Kidney (tissue), 13 donors: ENCODE measurements at regions not wholly inside any gene's neighbourhood (a gene's known extent, or its start where the extent isn't known, plus 50 kb on each side); places are given as distances from the start of the nearest gene placed in this dataset.

Experiments used
- DNase-seq, 5 donors: peaks; one replicate each; pipeline ENCODE4 v3.0.0-alpha.2; 2013 to 2020
- FAIRE-seq: peaks from 2 replicates; lab custom pipeline; 2012; peaks lifted over from hg19 to GRCh38; lab: Jason Lieb, UNC
- H3K27ac ChIP-seq, 2 donors: one replicate each; pipeline ENCODE4 v1.7.0; 2013; ENCODE audit warnings: low read depth in 2 of 2, low read length in 2 of 2, inconsistent platforms in 1 of 2
- H3K27me3 ChIP-seq: one replicate; pipeline ENCODE4 v1.7.1; 2013; ENCODE audit warnings: low read length, inconsistent platforms; ENCODE audit not compliant: control insufficient read depth, insufficient read depth
- H3K36me3 ChIP-seq, 3 donors: one replicate each; pipeline versions ENCODE4 v1.7.0 to v1.7.1; 2013; ENCODE audit warnings: low read length in 3 of 3, control low read depth in 1 of 3, inconsistent platforms in 1 of 3; ENCODE audit not compliant: insufficient read depth in 3 of 3, control insufficient read depth in 2 of 3
- H3K4me1 ChIP-seq, 3 donors: one replicate each; pipeline versions ENCODE4 v1.7.0 to v1.7.1; 2013; ENCODE audit warnings: low read length in 3 of 3, inconsistent platforms in 1 of 3, low read depth in 1 of 3; ENCODE audit not compliant: control insufficient read depth in 2 of 3, insufficient read depth in 2 of 3
- H3K4me3 ChIP-seq, 3 donors: one replicate each; pipeline versions ENCODE4 v1.7.0 to v1.8.1; 2013; ENCODE audit warnings: low read length in 3 of 3, control low read depth in 1 of 3, inconsistent platforms in 1 of 3
- H3K9ac ChIP-seq, 3 donors: one replicate each; pipeline versions ENCODE4 v1.7.0 to v1.7.1; 2013; ENCODE audit warnings: low read length in 3 of 3, control low read depth in 1 of 3, inconsistent platforms in 1 of 3
- H3K9me3 ChIP-seq, 3 donors: one replicate each; pipeline versions ENCODE4 v1.7.0 to v1.7.1; 2013; ENCODE audit warnings: low read length in 3 of 3, control low read depth in 1 of 3, inconsistent platforms in 1 of 3; ENCODE audit not compliant: control insufficient read depth in 2 of 3, insufficient read depth in 1 of 3
- CTCF ChIP-seq: IDR thresholded peaks from 3 replicates; pipeline ENCODE4 v1.5.1; 2012; ENCODE audit warnings: mild to moderate bottlenecking, moderate library complexity, borderline replicate concordance; ENCODE audit not compliant: insufficient read depth; ENCODE audit errors: extremely low read depth
- intact Hi-C: fragments of 100-400 bp; cut with DNase I; formaldehyde crosslinking; loops from one replicate; pipeline ENCODE4 v1.11.1; 2022
- donor health status: control.
- donor health status: control.
- donor health status: control.
- donor health status: control.
- donor health status: control.
- donor health status: DM: yes; HTN: yes; CAD: no.
- donor health status: Normal renal cell carcinoma (clear cell type).

GRCh38 chr10:36366065-36366464 is 724.0 kb upstream of the FZD8 start:
- no peak for TF ChIP-seq CTCF
- H3K27me3 ChIP-seq, result no peaks in the 10 kb centered on the region
- H3K36me3 ChIP-seq, result no peaks in the 10 kb centered on the region
- H3K9me3 ChIP-seq, result no peaks in the 10 kb centered on the region
- no peaks in the 10 kb centered on the region for H3K4me1 ChIP-seq
- FAIRE-seq (no peak), DNase-seq (no peak)
- no peak overlapping the region for H3K4me3 ChIP-seq
- no peak overlapping the region for H3K9ac ChIP-seq
- H3K27ac ChIP-seq, result no peak overlapping the region
- intact Hi-C loops, result no loop called here

GRCh38 chr10:36362257-36362656 is 720.2 kb upstream of the FZD8 start:
- no peak overlapping the region for H3K27ac ChIP-seq
- H3K4me1 ChIP-seq, result no peaks in the 10 kb centered on the region
- DNase-seq (no peak), FAIRE-seq (no peak)
- H3K4me3 ChIP-seq, result no peak overlapping the region
- intact Hi-C loops, result no loop called here
- H3K9ac ChIP-seq, result no peak overlapping the region
- TF ChIP-seq CTCF, result no peak
- no peaks in the 10 kb centered on the region for H3K27me3 ChIP-seq
- H3K36me3 ChIP-seq, result no peaks in the 10 kb centered on the region
- H3K9me3 ChIP-seq, result no peaks in the 10 kb centered on the region

- no peak overlapping the region for H3K4me3 ChIP-seq
- H3K9me3 ChIP-seq, result no peaks in the 10 kb centered on the region
- no peaks in the 10 kb centered on the region for H3K27me3 ChIP-seq
- no peak for DNase-seq
- H3K36me3 ChIP-seq, result no peaks in the 10 kb centered on the region
- TF ChIP-seq CTCF, result no peak
- FAIRE-seq, result no peak
- intact Hi-C loops, result no loop called here
- no peak overlapping the region for H3K27ac ChIP-seq
- no peak overlapping the region for H3K9ac ChIP-seq
- H3K4me1 ChIP-seq, result no peaks in the 10 kb centered on the region
Measured at GRCh38 chr10:36358736-36359135, 716.6 kb upstream of the FZD8 start.

GRCh38 chr10:36354633-36355032 is 712.5 kb upstream of the FZD8 start:
- H3K4me3 ChIP-seq, result no peak overlapping the region
- FAIRE-seq, result no peak

More at GRCh38 chr10:36354633-36355032, 712.5 kb upstream of the FZD8 start:
- Histone ChIP-seq H3K4me1 (no peaks in the 10 kb centered on the region), H3K9me3 (no peaks in the 10 kb centered on the region), H3K9ac (no peak overlapping the region), H3K36me3 (no peaks in the 10 kb centered on the region), H3K27me3 (no peaks in the 10 kb centered on the region), H3K27ac (no peak overlapping the region)
- no peak for DNase-seq
- intact Hi-C loops, result no loop called here
- TF ChIP-seq CTCF, result no peak
